ENCODE measurements at regions not wholly inside any gene's neighbourhood (a gene's known extent, or its start where the extent isn't known, plus 50 kb on each side); places are given as distances from the start of the nearest gene placed in this dataset.

DNA sequence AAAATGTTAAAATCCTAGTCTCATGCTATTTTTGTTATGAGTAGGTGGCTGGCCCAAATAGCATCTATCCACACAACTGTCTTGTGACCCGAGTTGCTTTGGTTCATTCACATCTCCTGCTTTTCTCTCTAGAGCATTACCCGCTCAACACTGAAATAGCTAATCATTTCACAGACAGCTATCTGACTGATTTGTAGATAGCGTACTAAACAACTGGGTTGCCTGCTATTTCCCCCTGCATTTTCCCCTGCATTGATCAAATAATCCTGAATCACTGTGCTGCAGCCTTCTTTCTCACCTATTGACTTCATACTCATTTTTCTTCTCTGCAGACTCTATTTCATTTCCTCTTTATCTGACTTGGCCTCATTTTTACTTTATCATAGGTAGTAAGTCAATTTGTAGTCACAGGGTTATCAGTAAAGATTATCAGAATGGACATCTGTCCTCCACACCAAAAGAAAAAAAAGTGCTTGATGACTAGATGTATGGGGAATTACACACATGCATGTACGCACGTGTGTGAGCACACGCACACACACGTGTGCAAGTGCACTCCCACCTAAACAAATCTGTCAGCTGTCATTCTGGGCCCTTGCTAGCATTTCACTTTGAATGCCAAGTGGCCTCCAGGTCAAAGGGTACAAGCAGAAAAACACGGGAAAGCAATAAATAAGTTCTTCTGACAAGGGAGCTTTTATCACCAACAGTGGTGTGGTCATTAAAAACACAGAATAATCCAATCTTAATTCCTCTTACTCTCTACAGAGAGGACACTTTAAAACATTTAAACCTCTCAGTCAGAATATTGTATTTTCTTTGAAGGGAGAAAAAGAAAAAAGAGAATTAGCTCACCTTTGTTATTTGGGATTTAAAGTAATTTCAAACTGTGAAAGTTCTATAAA, 501.6 kb downstream of the EFNA5 start:
- Histone ChIP-seq H2BK15ac (ENCODE audit: low read depth, low read length) (no peak overlapping the region), H3K4ac (ENCODE audit: low read depth, low read length) (no peak overlapping the region), H3K4me1 (ENCODE audit: control insufficient read depth, insufficient read depth, low read length) (no peaks in the 10 kb centered on the region), H2AK5ac (ENCODE audit: low read depth, low read length) (no peak overlapping the region), H3K56ac (ENCODE audit: extremely low read depth, insufficient read depth, low read length) (no peak overlapping the region), H3K9me3 (ENCODE audit: control insufficient read depth, insufficient read depth, low read length) (no peaks in the 10 kb centered on the region), H3K18ac (ENCODE audit: low read depth, low read length) (no peak overlapping the region), H2BK20ac (ENCODE audit: low read depth, low read length) (no peak overlapping the region), H2BK120ac (ENCODE audit: low read depth, low read length) (no peak overlapping the region), H3K9ac (ENCODE audit: low read depth, low read length) (no peak overlapping the region), H3K27ac (ENCODE audit: insufficient read depth, low read length) (no peak overlapping the region), H3K4me3 (ENCODE audit: insufficient read depth, low read depth, low read length) (no peak overlapping the region), H2AFZ (replicated peaks; ENCODE audit: low read length, poor library complexity) (no peak overlapping the region), H3K9me1 (ENCODE audit: insufficient read depth, low read length) (no peaks in the 10 kb centered on the region), H4K20me1 (ENCODE audit: insufficient read depth, low read length) (no peaks in the 10 kb centered on the region), H2AK9ac (replicated peaks; ENCODE audit: low read depth, low read length, poor library complexity) (no peak overlapping the region), H3K14ac (replicated peaks; ENCODE audit: low read depth, low read length) (no peak overlapping the region), H4K5ac (ENCODE audit: low read depth, low read length) (no peak overlapping the region), H3K36me3 (ENCODE audit: control insufficient read depth, insufficient read depth, low read length) (no peaks in the 10 kb centered on the region), H2BK5ac (ENCODE audit: low read depth, low read length, poor library complexity, severe bottlenecking) (no peak overlapping the region), H3K23ac (ENCODE audit: low read depth, low read length) (no peak overlapping the region), H4K91ac (ENCODE audit: insufficient read depth, low read depth, low read length) (no peak overlapping the region), H4K8ac (ENCODE audit: low read depth in 2 of 2, low read length in 2 of 2) (no peak overlapping the region), H3K79me1 (ENCODE audit: low read depth in 1 of 2, low read length in 2 of 2) (no peaks in the 10 kb centered on the region), H3K4me2 (ENCODE audit: low read depth, low read length) (no peak overlapping the region), H3K27me3 (ENCODE audit: control insufficient read depth, insufficient read depth, low read length) (no peaks in the 10 kb centered on the region)
- in situ Hi-C loops (cut with MboI; ENCODE audit: low sequenced_read_pairs) (no loop called here), dilution Hi-C loops (cut with HindIII; ENCODE audit: low sequenced_read_pairs, unreplicated experiment) (no loop called here), intact Hi-C loops (cut with micrococcal nuclease) (no loop called here)
- ChIA-PET CTCF (no interaction called here), POLR2A (ENCODE audit: unreplicated experiment) (no interaction called here)
- no peak for ATAC-seq (ENCODE audit: low read depth)
- WGBS, 2 experiments (ENCODE audit: extremely low coverage in 2 of 2, insufficient read length in 1 of 2): 86% methylated on average over 4 of the region's 8 CpGs; no CpG with 5 or more reads in 1 of the 2 experiments
- BruUV-seq (replicated peaks): no TSS peak
- TF ChIP-seq CEBPB (IDR thresholded peaks at IDR 0.05; ENCODE audit: low read depth, low read length) (no peak), CHD1 (IDR thresholded peaks at IDR 0.05; ENCODE audit: low read depth, low read length) (no peak), NFE2L2 (IDR thresholded peaks at IDR 0.05; ENCODE audit: low read depth, low read length) (no peak), POLR2A (IDR thresholded peaks at IDR 0.05; ENCODE audit: low read depth, low read length) (no peak), FOS (IDR thresholded peaks at IDR 0.05; ENCODE audit: low read depth, low read length) (no peak), BHLHE40 (IDR thresholded peaks at IDR 0.05; ENCODE audit: low read depth, low read length) (no peak), MXI1 (IDR thresholded peaks at IDR 0.05; ENCODE audit: borderline replicate concordance, low read depth, low read length) (no peak), SMC3 (IDR thresholded peaks at IDR 0.05; ENCODE audit: low read depth, low read length) (no peak), MAZ (IDR thresholded peaks at IDR 0.05; ENCODE audit: borderline replicate concordance, low read depth, low read length) (no peak), RCOR1 (IDR thresholded peaks at IDR 0.05; ENCODE audit: insufficient replicate concordance, low read length) (no peak), RFX5 (IDR thresholded peaks at IDR 0.05; ENCODE audit: low read depth, low read length) (no peak), RAD21 (IDR thresholded peaks at IDR 0.05; ENCODE audit: low read length) (no peak), MAFK (IDR thresholded peaks at IDR 0.05; ENCODE audit: low read depth, low read length) (no peak)
- TF ChIP-seq, protein P1, sequence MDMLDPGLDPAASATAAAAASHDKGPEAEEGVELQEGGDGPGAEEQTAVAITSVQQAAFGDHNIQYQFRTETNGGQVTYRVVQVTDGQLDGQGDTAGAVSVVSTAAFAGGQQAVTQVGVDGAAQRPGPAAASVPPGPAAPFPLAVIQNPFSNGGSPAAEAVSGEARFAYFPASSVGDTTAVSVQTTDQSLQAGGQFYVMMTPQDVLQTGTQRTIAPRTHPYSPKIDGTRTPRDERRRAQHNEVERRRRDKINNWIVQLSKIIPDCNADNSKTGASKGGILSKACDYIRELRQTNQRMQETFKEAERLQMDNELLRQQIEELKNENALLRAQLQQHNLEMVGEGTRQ (IDR thresholded peaks at IDR 0.05; ENCODE audit: low read depth, low read length): no peak
- TF ChIP-seq, protein P2, sequence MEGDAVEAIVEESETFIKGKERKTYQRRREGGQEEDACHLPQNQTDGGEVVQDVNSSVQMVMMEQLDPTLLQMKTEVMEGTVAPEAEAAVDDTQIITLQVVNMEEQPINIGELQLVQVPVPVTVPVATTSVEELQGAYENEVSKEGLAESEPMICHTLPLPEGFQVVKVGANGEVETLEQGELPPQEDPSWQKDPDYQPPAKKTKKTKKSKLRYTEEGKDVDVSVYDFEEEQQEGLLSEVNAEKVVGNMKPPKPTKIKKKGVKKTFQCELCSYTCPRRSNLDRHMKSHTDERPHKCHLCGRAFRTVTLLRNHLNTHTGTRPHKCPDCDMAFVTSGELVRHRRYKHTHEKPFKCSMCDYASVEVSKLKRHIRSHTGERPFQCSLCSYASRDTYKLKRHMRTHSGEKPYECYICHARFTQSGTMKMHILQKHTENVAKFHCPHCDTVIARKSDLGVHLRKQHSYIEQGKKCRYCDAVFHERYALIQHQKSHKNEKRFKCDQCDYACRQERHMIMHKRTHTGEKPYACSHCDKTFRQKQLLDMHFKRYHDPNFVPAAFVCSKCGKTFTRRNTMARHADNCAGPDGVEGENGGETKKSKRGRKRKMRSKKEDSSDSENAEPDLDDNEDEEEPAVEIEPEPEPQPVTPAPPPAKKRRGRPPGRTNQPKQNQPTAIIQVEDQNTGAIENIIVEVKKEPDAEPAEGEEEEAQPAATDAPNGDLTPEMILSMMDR (conservative IDR thresholded peaks at IDR 0.05; ENCODE audit: low read depth, low read length): no peak
- TF ChIP-seq, protein P3, sequence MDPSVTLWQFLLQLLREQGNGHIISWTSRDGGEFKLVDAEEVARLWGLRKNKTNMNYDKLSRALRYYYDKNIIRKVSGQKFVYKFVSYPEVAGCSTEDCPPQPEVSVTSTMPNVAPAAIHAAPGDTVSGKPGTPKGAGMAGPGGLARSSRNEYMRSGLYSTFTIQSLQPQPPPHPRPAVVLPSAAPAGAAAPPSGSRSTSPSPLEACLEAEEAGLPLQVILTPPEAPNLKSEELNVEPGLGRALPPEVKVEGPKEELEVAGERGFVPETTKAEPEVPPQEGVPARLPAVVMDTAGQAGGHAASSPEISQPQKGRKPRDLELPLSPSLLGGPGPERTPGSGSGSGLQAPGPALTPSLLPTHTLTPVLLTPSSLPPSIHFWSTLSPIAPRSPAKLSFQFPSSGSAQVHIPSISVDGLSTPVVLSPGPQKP (IDR thresholded peaks at IDR 0.05; ENCODE audit: borderline replicate concordance, low read depth, low read length): no peak
- no peak for DNase-seq

All from IMR-90 (cell line).